HG02870 (cell line): ENCODE measurements at regions not wholly inside any gene's neighbourhood (a gene's known extent, or its start where the extent isn't known, plus 50 kb on each side); places are given as distances from the start of the nearest gene placed in this dataset.

Experiments used
- ATAC-seq: cut with Tn5 transposase; IDR thresholded peaks from one replicate; pipeline ENCODE4 v1.9.1; 2021; ENCODE audit warnings: mild to moderate bottlenecking, moderate library complexity; ENCODE audit not compliant: unreplicated experiment

DNA sequence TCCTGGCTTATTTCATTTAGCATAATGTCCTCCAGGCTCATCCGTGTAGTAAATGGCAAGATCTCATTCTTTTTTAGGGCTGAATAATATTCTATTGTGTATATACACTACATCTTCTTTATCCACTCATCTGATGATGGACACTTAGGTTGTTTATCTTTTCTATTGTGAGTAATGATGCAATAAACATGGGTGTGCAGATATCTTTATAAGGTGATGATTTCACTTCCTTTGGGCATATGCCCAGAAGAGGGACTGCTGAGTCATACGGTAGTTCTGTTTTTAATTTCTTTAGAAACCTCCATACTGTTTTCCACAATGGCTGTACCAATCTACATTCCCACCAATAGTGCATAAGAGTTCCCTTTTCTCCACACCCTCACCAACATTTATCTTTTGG, 317.6 kb upstream of the CNKSR2 start:
- no peak for ATAC-seq

DNA sequence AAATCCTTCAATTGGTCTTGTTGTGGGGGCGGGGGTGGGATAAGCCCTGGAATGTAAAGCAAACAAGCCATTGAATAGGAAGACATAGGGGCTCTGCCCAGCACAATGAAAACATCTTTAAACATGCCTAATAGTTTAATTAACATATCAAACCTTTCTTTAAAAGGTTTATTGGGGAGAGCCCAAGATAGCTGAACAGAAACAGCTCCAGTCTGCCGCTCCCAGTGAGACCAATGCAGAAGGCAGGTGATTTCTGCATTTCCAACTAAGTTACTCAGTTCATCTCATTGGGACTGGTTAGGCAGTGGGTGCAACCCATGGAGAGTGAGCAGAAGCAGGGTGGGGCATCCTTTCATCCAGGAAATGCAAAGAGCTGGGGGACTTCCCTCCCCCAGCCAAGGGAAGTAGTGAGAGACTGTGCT, 327.2 kb upstream of the CNKSR2 start:
- no peak for ATAC-seq

DNA sequence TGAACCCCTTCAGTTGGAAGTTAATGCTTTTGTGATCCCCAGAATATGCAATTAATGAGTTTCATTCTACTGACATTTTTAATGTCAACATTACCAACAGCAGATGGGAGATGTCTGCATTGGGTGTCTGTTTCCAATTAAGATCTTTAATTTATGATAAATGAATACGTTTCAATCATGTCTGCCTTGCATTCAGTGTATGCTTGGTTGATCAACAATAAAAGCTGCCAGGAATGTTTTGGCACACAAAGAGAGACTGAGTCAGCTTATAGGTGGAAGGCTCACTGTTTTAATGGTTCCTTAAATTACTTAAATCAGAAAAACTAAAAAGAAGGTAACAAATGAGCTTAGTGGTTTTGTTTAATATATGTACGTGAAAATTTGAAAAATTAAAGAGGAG, 359.9 kb upstream of the CNKSR2 start:
- no peak for ATAC-seq

DNA sequence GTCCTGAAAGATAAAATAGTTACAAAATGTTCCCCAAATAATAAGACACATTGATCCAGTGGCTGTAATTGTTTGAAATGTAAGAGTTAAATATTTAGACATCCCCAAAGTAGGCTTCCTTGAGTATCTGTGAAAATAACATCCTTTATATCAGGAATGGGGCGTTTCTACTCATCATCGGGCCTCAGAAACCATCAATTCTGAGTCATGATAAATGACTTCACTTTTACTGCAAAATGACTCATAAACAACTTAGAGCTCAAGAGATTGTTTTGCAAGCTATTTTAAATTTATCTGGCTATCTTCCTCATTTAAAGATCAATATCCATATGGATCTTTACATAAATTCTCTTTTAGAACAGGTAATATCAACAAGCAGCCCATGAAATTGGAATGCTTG, 369.4 kb upstream of the CNKSR2 start:
- ATAC-seq, result no peak

DNA sequence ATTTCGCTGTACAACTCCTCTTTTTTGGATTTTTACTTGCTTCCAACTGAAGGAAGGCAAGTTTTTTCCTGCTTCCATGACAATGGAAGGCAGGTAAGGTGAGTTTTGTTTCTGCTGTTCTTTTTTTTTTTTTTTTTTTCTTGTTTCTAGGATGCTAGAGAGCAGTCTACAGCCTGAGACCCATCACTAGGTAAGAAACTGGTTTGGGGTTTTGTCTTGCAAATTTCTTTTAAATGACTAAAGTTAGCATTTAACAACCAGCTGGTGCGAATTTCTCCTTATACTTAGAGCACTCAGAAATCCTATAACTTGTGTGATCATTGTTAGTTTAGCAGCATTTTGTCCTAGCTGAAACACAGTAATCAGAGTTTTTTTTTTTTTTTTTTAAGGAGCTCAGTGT, 378.4 kb upstream of the CNKSR2 start:
- ATAC-seq, result no peak

DNA sequence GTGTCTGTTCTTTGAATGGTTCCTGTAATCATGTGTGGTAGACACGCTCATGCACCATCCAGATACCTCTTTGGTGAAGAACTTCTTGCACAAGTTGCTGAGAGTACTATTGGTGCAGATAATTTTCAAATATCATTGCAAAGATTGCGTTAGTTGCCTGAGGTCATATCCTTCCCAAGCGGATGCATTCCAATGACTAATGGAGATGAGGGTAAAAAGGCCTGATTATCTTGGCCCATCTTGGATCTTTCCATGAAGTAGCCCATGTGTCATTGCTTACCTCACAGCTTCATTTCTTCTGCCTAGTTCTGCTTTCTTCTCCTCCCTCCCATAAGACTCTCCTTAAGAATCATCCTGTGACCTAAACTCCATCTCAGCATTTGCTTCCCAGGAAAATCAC, 384.9 kb upstream of the CNKSR2 start:
- no peak for ATAC-seq

DNA sequence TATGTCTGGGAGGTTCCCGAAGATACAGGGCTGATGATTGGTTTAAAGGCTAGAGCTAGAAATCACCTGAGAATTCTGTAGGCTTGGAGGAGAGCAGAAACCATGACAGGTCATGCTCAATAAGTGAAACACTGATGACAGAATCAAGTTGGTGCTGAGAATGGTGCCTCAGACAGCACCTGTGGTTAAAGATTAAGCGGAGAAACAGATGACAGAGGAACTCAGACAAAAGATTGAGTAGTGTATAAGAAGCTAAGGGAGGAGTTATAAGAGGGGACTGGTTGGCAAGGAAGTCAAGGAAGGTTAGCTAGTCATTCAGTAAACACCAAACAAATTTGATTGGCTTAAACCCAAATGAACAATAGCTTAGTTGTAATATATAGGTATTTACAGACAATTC, 385.4 kb upstream of the CNKSR2 start:
- no peak for ATAC-seq

DNA sequence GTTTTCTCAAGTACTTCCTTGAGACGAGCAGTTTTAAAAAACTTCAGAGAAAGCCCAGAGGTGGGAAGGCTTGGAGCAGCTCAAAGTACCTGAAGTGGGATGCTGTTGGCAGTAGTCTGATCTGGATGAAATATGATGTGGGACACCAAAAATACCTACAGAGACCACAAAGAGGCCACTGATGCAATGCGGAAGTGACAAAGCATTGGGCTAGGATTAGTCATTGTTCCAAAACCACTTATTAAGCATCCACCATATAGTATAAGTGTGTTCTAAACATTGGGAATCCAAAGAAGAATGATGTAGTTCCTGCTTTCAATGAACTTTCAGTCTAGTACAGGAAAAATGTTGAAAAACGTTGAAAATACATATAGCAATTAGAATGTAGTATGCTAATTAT, 386.1 kb upstream of the CNKSR2 start:
- ATAC-seq, result no peak

DNA sequence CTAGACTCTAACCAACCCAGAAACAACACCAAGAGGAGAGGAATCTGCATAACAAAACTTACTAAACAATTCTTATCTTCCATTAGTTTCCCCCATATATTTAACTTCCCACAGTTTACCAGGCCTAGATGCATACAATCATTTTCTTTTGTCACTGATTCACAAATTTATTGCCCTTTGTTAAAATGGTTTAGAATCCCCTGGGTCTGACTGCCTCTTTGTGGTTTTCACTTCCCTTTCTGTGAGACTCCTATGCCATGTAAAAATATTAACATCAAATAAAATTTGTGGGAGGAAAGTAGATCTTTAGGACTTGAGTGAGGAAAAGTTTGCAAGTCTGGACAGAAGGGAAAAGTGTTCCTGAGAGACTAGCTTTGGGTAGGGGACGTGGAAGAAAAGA, 393.8 kb upstream of the CNKSR2 start:
- no peak for ATAC-seq

DNA sequence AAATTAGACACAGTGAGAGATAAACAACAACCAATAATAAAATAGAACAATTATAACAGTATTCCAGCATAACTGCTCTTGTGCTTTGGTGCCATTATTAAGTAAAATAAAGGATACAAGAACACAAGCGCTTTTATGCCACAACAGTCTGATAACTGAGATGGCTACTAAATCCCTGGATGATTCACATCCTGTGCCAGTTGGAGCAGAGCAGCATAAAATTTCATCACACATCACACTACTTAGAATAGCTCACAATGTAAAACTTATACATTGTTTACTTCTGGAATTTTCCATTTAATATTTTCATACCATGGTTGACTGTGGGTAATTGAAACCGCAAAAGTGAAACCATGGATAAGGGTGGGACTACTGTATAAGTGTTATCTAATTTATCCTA, 399.9 kb upstream of the CNKSR2 start:
- no peak for ATAC-seq

DNA sequence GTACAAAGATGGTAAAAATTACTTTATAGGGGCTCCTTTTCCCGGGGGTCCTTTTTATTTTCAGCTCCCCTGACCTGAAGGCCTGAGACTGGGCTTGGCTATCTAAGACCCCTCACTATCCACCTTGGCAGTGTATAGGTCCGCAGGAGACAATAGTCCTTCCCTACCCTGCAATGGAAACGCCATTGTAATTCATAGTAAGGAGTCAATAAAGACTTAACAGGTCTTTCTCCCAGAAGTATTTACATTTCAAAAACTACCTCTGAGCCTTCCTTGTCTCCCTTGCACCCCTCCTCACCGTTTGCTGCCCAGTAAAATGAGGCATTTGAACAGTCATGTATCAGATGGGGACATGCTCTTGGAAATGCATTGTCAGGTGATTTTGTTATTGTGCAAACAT, 401.2 kb upstream of the CNKSR2 start:
- no peak for ATAC-seq

DNA sequence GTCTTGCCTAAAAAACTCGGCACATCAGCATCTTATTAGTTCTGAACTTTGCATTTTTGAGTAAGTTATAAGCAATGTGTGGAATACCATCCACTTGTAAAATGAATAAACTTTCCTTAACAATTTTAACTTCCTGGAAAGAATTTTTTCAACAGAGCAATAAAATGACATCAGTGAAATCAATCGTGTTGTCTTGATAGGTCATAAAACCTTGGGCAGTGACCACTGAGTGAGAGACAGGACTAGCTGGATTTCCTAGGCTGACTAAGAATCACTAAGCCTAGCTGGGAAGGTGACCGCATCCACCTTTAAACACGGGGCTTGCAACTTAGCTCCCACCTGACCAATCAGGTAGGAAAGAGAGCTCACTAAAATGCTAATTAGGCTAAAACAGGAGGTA, 403.0 kb upstream of the CNKSR2 start:
- ATAC-seq, result no peak

DNA sequence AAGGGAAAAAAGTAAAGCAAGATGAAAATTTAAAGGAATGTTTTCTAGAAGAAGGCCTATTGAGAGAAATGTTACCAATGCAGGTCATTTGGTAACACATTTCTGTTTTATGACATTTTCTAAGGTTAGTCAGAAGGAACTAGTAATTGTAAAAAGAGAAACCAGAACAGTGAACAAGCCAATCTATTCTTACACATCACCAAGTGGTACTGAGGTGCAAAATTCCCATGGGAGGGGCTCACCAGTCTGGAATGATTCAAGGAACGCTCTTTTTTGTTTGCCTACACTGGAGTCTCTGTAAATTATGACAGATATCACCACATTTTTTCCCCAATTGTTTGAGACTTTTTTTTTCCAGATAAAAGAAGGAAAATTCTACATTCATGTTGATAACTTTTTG, 404.7 kb upstream of the CNKSR2 start:
- no peak for ATAC-seq

DNA sequence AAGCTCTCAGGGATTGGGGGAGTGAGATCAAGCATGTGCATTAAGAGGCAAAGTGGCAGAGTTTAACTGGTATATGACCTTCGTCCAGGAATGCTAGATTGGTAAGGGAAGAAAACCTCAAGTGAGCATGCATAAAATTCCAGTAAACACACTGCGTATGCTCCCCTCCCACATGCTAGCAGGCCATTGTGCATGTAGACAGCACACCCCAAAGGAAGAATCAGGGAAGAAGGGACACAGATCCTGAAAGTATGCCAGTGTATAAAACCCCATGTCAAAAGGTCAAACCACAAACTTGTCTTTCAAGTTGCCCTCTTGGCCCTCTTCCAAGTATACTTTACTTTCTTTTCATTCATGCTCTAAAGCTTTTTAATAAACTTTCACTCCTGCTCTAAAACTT, 405.2 kb upstream of the CNKSR2 start:
- no peak for ATAC-seq

DNA sequence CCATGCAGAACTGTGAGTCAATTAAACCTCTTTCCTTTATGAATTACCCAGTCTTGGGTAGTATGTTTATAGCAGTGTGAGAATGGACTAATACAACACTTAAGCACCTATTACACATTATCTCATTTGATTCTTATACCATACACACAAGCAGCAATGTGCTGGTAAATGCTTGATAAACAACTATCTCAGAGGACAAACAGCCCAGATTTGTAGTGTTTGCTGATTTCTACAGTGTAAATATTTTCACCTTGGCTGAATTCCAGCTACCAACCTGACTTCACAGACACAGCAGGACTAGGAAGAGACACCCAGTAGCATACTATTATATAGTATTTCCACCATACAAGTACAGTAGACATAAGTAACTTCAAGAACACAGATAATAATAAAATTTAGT, 406.5 kb upstream of the CNKSR2 start:
- ATAC-seq, result no peak

DNA sequence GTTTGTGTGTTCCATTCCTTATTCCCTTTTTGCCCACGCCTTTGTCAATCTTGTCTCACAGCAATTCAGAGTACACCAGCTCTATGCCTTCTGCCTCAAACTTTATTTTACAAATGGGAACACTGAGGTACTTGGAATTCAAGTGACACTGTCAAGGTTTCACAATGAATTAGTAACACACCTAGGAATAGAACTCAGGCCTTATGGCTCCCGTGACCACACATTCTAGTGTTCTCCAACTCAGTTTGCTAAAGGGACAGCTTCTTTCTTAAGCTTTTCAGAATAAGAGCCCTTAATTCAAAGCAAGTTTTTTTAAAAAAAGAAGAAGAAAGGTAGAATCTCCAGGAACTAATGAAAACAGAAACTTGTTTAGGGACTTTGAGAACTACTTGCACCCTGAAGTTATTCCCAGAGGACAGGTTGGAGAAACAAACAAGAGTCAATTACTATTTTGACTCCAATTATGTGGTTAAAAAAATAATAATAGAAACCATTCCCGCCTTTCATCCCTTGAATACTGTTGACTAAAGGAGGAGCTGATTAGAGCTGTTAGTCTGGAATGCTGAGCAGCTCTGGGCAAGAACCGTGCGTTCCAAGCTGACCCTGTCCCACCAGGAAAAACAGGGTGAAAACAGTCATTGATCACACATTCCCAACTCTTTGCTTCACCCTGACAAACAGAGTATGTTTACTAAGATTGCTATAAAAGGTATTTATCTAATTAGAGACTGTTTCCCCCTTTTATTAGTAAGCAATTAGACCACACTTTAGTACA, 408.8 kb upstream of the CNKSR2 start:
- no peak for ATAC-seq

DNA sequence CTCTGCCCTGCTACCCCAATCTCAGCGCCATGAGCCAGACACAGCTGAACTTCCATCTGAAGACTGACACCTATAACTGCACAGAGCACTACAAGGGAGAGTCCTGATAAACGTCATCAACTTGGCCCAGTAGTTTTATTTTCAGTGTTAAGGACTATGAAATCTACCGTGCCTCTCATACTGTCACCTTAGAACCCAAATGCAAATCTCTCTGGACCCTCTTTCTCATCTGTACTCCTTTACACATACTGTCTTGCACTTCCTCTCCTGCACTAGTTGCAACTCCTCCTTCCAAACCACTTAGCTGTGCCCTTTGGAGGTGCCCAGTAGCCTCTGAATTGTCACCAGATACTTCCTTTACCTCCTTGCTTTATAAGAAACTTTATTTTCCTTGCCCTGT, 420.2 kb upstream of the CNKSR2 start:
- no peak for ATAC-seq

DNA sequence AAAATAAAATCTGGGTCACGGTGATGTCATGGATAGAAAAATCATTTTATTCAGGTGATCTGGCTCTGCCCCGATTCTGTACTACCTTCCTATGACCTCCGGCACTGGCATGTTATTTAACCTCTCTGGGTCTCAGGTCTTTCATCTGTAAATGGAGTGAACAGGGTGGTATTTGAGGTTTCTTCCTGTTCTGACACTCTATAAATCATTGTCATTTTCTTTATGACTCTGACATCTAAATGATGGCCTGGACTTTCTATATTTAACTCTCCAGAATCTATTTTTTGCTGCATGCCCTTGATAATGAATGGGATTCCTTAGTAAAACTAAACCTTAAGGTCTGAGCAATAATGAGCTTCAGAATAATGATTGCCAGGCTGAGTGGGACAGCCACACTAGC, 422.0 kb upstream of the CNKSR2 start:
- no peak for ATAC-seq

DNA sequence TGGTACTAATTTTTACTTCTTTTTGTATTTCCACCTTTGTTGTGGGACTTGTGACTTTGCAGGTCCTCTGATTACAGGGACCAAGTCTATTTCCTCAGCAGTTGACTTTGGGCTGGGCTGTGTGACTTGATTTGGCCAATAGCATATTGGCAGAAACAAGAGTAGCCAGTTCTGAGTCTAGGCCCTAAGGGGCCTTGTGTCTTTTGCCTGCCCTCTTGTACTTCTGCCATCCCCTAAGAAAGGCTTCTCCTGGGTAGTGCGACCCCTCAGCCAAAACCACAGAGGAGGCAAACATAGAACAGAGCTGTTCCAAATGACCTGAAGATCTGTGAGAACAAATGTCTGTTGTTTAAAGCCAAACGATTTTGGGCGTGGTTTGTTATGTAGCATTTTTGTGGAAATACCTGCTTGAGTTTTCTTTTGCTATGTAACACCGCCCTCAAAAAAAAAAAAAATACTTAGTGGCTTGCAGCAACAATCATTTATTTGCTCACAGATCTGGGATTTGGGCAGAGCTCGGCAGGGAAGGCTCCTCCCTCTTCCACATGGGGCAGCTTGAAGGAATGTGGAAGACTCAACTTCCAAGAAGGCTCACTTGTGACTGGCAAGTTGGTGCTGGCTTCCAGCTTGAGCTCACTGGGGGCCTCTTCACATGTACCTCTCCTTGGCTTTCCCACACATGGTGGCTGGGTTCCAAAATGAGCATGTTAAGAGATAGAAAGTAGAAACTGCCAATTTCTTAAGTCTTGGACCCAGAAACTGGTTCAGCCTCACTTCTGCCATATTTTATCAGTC, 423.0 kb upstream of the CNKSR2 start:
- ATAC-seq, result no peak

DNA sequence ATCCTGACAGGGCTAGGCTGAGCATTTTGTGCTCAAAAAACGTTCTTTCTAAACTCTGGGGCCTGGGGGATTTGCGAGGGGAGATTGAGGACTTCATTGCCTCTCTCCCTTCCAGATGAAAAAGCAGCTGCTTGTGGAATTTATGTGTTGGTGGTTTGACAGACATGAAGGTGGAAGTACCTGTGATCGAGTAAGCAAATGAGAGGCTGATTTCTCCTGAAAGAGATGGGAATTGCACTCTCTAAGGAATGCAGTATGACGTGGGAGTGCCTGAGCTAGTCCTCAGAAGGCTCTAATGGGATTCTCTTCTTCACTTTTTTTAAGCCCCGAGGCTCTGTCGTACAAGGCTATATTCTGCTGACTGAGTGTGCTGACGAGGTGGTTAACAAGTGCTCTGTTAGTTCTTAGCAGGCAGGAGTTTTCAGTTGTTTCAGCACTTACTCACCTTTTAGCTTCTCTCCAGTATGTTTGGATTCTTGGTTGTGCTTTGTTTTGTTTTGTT, 426.8 kb upstream of the CNKSR2 start:
- ATAC-seq, result no peak

DNA sequence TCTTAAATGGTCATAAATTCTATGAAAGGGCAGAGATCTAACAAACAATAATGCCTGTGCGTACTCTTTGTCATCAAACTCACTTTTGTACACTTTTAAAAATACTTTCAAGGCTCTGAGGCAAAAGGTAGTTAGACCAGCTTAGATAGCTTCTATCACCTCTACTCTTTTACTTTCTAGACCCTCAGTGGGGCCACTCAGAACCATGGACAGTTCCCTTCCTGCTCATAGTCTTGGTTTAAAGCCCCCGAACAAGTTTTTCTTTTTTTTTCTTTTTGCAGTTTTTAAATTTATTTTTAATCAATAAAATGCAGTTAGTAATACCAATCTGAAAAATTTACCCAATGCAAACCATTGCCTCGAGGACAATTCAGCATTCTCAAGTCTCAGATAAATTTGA, 460.5 kb upstream of the CNKSR2 start:
- no peak for ATAC-seq

DNA sequence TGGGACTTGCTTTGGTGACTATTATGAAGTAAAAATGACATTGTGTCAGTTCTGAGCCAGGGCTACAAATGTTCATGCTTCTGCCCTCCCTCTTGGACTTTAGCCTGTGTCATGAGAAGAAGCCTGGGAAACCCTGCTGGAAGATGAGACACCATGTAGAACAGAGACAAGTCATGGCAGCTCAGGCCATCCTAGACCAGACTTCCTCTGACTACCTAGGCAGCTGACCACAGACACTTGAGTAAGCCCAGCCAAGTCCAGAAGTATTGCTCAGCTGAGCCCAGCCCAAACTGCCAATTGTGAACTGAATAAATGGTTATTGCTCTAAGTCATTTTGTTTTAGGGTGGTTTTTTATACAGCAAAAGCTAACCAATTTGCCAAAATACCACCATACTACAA, 467.6 kb upstream of the CNKSR2 start:
- no peak for ATAC-seq
